ENCODE measurements at regions not wholly inside any gene's neighbourhood (a gene's known extent, or its start where the extent isn't known, plus 50 kb on each side); places are given as distances from the start of the nearest gene placed in this dataset.

- no peak for DNase-seq
Measured at GRCh38 chr2:136236019-136236418, 118.1 kb upstream of the CXCR4 start.

- no peak for DNase-seq
Measured at GRCh38 chr2:136235546-136235945, 117.6 kb upstream of the CXCR4 start.

GRCh38 chr2:136234261-136234660 lies 116.3 kb upstream of the CXCR4 start:
- DNase-seq: no peak

GRCh38 chr2:136233298-136233697 lies 115.3 kb upstream of the CXCR4 start:
- DNase-seq: no peak

- no peak for DNase-seq
Measured at GRCh38 chr2:136232456-136233172, 114.7 kb upstream of the CXCR4 start.

GRCh38 chr2:136230464-136230863 lies 112.5 kb upstream of the CXCR4 start:
- no peak for DNase-seq

- no peak for DNase-seq
Measured at GRCh38 chr2:136226903-136227302, 109.0 kb upstream of the CXCR4 start.

GRCh38 chr2:136225950-136226835 lies 108.2 kb upstream of the CXCR4 start:
- DNase-seq: no peak

- no peak for DNase-seq
Measured at GRCh38 chr2:136223274-136223673, 105.3 kb upstream of the CXCR4 start.

- DNase-seq: no peak
Measured at GRCh38 chr2:136222862-136223261, 104.9 kb upstream of the CXCR4 start.

GRCh38 chr2:136221026-136221425 lies 103.1 kb upstream of the CXCR4 start:
- no peak for DNase-seq

- DNase-seq: no peak
Measured at GRCh38 chr2:136219963-136220362, 102.0 kb upstream of the CXCR4 start.

GRCh38 chr2:136219341-136219740 lies 101.4 kb upstream of the CXCR4 start:
- no peak for DNase-seq

GRCh38 chr2:136217996-136218395 lies 100.0 kb upstream of the CXCR4 start:
- no peak for DNase-seq

GRCh38 chr2:136215908-136216472 lies 98.0 kb upstream of the CXCR4 start:
- no peak for DNase-seq

- DNase-seq: no peak
Measured at GRCh38 chr2:136215449-136215848, 97.5 kb upstream of the CXCR4 start.

GRCh38 chr2:136214307-136215200 lies 96.6 kb upstream of the CXCR4 start:
- DNase-seq: no peak

GRCh38 chr2:136213836-136214235 lies 95.9 kb upstream of the CXCR4 start:
- DNase-seq: no peak

- no peak for DNase-seq
Measured at GRCh38 chr2:136212426-136213378, 94.8 kb upstream of the CXCR4 start.

- no peak for DNase-seq
Measured at GRCh38 chr2:136211701-136212100, 93.8 kb upstream of the CXCR4 start.

GRCh38 chr2:136210822-136211221 lies 92.9 kb upstream of the CXCR4 start:
- DNase-seq: no peak

GRCh38 chr2:136210455-136210805 lies 92.5 kb upstream of the CXCR4 start:
- DNase-seq: no peak
